HG03565 (cell line): ENCODE measurements at regions not wholly inside any gene's neighbourhood (a gene's known extent, or its start where the extent isn't known, plus 50 kb on each side); places are given as distances from the start of the nearest gene placed in this dataset.
"Not testable (repeated sequence)": the region's sequence is repeated elsewhere in the genome, so short reads cannot be mapped to it uniquely, and the experiment has no call there.

Experiments used
- ATAC-seq: cut with Tn5 transposase; IDR thresholded peaks from one replicate; pipeline ENCODE4 v1.9.1; 2021; ENCODE audit warnings: mild to moderate bottlenecking, moderate library complexity; ENCODE audit not compliant: unreplicated experiment

- no peak for ATAC-seq
Observed at GRCh38 chr16:60608971-60609370, 1427.3 kb downstream of the CDH8 start.

- ATAC-seq = not testable (repeated sequence)
Observed at GRCh38 chr16:60605652-60606051, 1430.6 kb downstream of the CDH8 start.

GRCh38 chr16:60605176-60605575, 1431.1 kb downstream of the CDH8 start:
- no peak for ATAC-seq

GRCh38 chr16:60586493-60586892, 1449.7 kb downstream of the CDH8 start:
- ATAC-seq = no peak

- ATAC-seq = no peak
Observed at GRCh38 chr16:60582528-60582927, 1453.7 kb downstream of the CDH8 start.

- ATAC-seq = no peak
Observed at GRCh38 chr16:60566901-60567300, 1469.3 kb downstream of the CDH8 start.

- ATAC-seq = no peak
Observed at GRCh38 chr16:60564588-60564987, 1471.7 kb downstream of the CDH8 start.

GRCh38 chr16:60563166-60563565, 1473.1 kb downstream of the CDH8 start:
- ATAC-seq = no peak

GRCh38 chr16:60558936-60559335, 1477.3 kb downstream of the CDH8 start:
- no peak for ATAC-seq

GRCh38 chr16:60553090-60553757, 1483.0 kb downstream of the CDH8 start:
- no peak for ATAC-seq

- ATAC-seq = no peak
Observed at GRCh38 chr16:60541535-60541934, 1494.7 kb downstream of the CDH8 start.

- ATAC-seq = no peak
Observed at GRCh38 chr16:60510941-60511340, 1525.3 kb downstream of the CDH8 start.

GRCh38 chr16:60510208-60510607, 1526.0 kb downstream of the CDH8 start:
- no peak for ATAC-seq

GRCh38 chr16:60491273-60491672, 1545.0 kb downstream of the CDH8 start:
- no peak for ATAC-seq

- no peak for ATAC-seq
Observed at GRCh38 chr16:60485872-60486489, 1550.3 kb downstream of the CDH8 start.

- ATAC-seq = no peak
Observed at GRCh38 chr16:60484901-60485300, 1551.3 kb downstream of the CDH8 start.

- no peak for ATAC-seq
Observed at GRCh38 chr16:60481591-60481990, 1554.6 kb downstream of the CDH8 start.

GRCh38 chr16:60478810-60479209, 1557.4 kb downstream of the CDH8 start:
- no peak for ATAC-seq

- no peak for ATAC-seq
Observed at GRCh38 chr16:60463986-60464385, 1572.3 kb downstream of the CDH8 start.

- ATAC-seq = no peak
Observed at GRCh38 chr16:60459463-60459862, 1576.8 kb downstream of the CDH8 start.

- ATAC-seq = no peak
Observed at GRCh38 chr16:60458255-60458654, 1578.0 kb downstream of the CDH8 start.

- no peak for ATAC-seq
Observed at GRCh38 chr16:60452646-60453045, 1583.6 kb downstream of the CDH8 start.

GRCh38 chr16:60438894-60439293, 1597.3 kb downstream of the CDH8 start:
- no peak for ATAC-seq
